Colonic mucosa (tissue), 4 donors: ENCODE measurements at regions not wholly inside any gene's neighbourhood (a gene's known extent, or its start where the extent isn't known, plus 50 kb on each side); places are given as distances from the start of the nearest gene placed in this dataset.

Experiments used
- DNase-seq: peaks from one replicate; pipeline ENCODE4 v3.0.0-alpha.2; 2020
- H3K27ac ChIP-seq: fragments of 200-600 bp; one replicate; pipeline ENCODE4 v1.8.0; 2021
- H3K27me3 ChIP-seq: fragments of 200-600 bp; one replicate; pipeline ENCODE4 v1.8.0; 2021
- H3K36me3 ChIP-seq: fragments of 200-600 bp; one replicate; pipeline ENCODE4 v1.8.0; 2021
- H3K4me1 ChIP-seq: fragments of 200-600 bp; one replicate; pipeline ENCODE4 v1.8.0; 2021; ENCODE audit warnings: mild to moderate bottlenecking
- H3K4me3 ChIP-seq: fragments of 200-600 bp; one replicate; pipeline ENCODE4 v1.8.0; 2021
- H3K9ac ChIP-seq, 2 donors: one replicate each; pipeline ENCODE4 v1.7.0; 2013; ENCODE audit warnings: control low read depth in 2 of 2, low read depth in 2 of 2, low read length in 2 of 2
- H3K9me3 ChIP-seq: fragments of 200-600 bp; one replicate; pipeline ENCODE4 v1.8.0; 2021
- CTCF ChIP-seq: fragments of 200-600 bp; IDR thresholded peaks from one replicate; pipeline ENCODE4 v1.8.0; 2022; ENCODE audit warnings: antibody characterized with exemption, mild to moderate bottlenecking
- intact Hi-C: fragments of 100-400 bp; cut with DNase I; formaldehyde crosslinking; loops from one replicate; pipeline ENCODE4 v1.14.1; 2022
- donor health status: healthy.
- donor health status: DM: no; HTN: no; CAD: no.
- donor health status: DM: no; HTN: no; CAD: no.

DNA sequence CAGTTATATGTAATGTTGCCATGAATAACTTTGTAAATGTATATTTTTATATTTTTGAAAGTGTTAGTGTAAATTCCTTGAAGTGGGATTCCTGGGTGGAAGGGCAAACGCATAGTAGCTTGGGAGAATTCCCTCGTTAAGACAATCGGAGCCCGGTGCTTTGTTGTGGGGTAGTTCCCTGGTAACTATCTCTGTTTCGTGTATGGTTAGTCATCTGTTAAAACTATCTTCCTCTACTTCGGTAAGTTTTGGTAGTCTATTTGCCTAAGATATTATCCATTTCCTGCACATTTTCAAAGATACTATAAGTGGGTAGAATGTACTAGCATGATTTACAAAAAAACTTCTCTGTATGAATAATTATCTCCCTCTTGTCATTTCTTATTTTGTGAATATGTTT is 113.8 kb upstream of the NRXN1 start:
- intact Hi-C loops = no loop called here

GRCh38 chr2:51120754-51121280 is 88.9 kb upstream of the NRXN1 start:
- Histone ChIP-seq H3K27me3 (no peaks in the 10 kb centered on the region), H3K4me1 (no peaks in the 10 kb centered on the region), H3K9me3 (no peaks in the 10 kb centered on the region), H3K36me3 (no peaks in the 10 kb centered on the region), H3K9ac (no peak overlapping the region), H3K4me3 (no peak overlapping the region), H3K27ac (no peak overlapping the region)
- intact Hi-C loops = no loop called here
- TF ChIP-seq CTCF = no peak
- no peak for DNase-seq

More for the DNA sequence above, 113.8 kb upstream of the NRXN1 start:
- no peak for TF ChIP-seq CTCF
- Histone ChIP-seq H3K9ac (no peak overlapping the region), H3K27me3 (no peaks in the 10 kb centered on the region), H3K36me3 (no peaks in the 10 kb centered on the region), H3K4me3 (no peak overlapping the region), H3K4me1 (no peaks in the 10 kb centered on the region), H3K27ac (no peak overlapping the region), H3K9me3 (no peaks in the 10 kb centered on the region)
- DNase-seq = no peak

GRCh38 chr2:51111532-51111931 is 79.6 kb upstream of the NRXN1 start:
- Histone ChIP-seq H3K27ac (no peak overlapping the region), H3K36me3 (no peaks in the 10 kb centered on the region), H3K4me1 (no peaks in the 10 kb centered on the region), H3K27me3 (no peaks in the 10 kb centered on the region), H3K9ac (no peak overlapping the region), H3K9me3 (no peaks in the 10 kb centered on the region), H3K4me3 (no peak overlapping the region)
- TF ChIP-seq CTCF = no peak
- DNase-seq = no peak
- intact Hi-C loops = no loop called here

- no peaks in the 10 kb centered on the region for H3K36me3 ChIP-seq
- H3K9me3 ChIP-seq = no peaks in the 10 kb centered on the region
- DNase-seq = no peak
- no peak overlapping the region for H3K9ac ChIP-seq
- H3K27ac ChIP-seq = no peak overlapping the region
- intact Hi-C loops = no loop called here
- no peak overlapping the region for H3K4me3 ChIP-seq
- no peaks in the 10 kb centered on the region for H3K27me3 ChIP-seq
- TF ChIP-seq CTCF = no peak
- H3K4me1 ChIP-seq = no peaks in the 10 kb centered on the region
Measured at GRCh38 chr2:51108794-51109193, 76.9 kb upstream of the NRXN1 start.

- no peak for TF ChIP-seq CTCF
- H3K9ac ChIP-seq = no peak overlapping the region
- H3K27me3 ChIP-seq = no peaks in the 10 kb centered on the region
- DNase-seq = no peak
- no peak overlapping the region for H3K27ac ChIP-seq
- intact Hi-C loops = no loop called here
- no peaks in the 10 kb centered on the region for H3K36me3 ChIP-seq
- H3K4me3 ChIP-seq = no peak overlapping the region
- H3K9me3 ChIP-seq = no peaks in the 10 kb centered on the region
- H3K4me1 ChIP-seq = no peaks in the 10 kb centered on the region
Measured at GRCh38 chr2:51107841-51108240, 75.9 kb upstream of the NRXN1 start.

GRCh38 chr2:51105811-51106210 is 73.9 kb upstream of the NRXN1 start:
- intact Hi-C loops = no loop called here
- Histone ChIP-seq H3K27ac (no peak overlapping the region), H3K9ac (no peak overlapping the region), H3K27me3 (no peaks in the 10 kb centered on the region), H3K4me3 (no peak overlapping the region), H3K9me3 (no peaks in the 10 kb centered on the region), H3K4me1 (no peaks in the 10 kb centered on the region), H3K36me3 (no peaks in the 10 kb centered on the region)
- TF ChIP-seq CTCF = no peak
- no peak for DNase-seq
